ENCODE measurements at regions not wholly inside any gene's neighbourhood (a gene's known extent, or its start where the extent isn't known, plus 50 kb on each side); places are given as distances from the start of the nearest gene placed in this dataset.

GRCh38 chr6:168223755-168224154, 95.8 kb downstream of the DACT2 start:
- Histone ChIP-seq H4K20me1 (ENCODE audit: insufficient read depth, low read length) (no peaks in the 10 kb centered on the region), H3K27me3 (ENCODE audit: low read depth, low read length) (peaks cover 46% of the 10 kb centered on the region), H3K4me2 (ENCODE audit: low read length) (no peak overlapping the region), H3K9ac (ENCODE audit: low read length) (no peak overlapping the region), H2AFZ (ENCODE audit: low read depth, low read length) (no peak overlapping the region), H3K9me3 (ENCODE audit: insufficient read depth, low read length) (no peaks in the 10 kb centered on the region), H3K27ac (ENCODE audit: low read length) (no peak overlapping the region), H3K4me1 (ENCODE audit: low read length) (peaks cover 11% of the 10 kb centered on the region), H3K79me2 (ENCODE audit: low read length) (no peaks in the 10 kb centered on the region), H3K36me3 (replicated peaks; ENCODE audit: low read depth, low read length) (no peaks in the 10 kb centered on the region), H3K4me3 (ENCODE audit: low read length) (no peak overlapping the region)
- TF ChIP-seq EZH2phosphoT487 (IDR thresholded peaks at IDR 0.05; ENCODE audit: low read depth) = no peak
- TF ChIP-seq CTCF (IDR thresholded peaks at IDR 0.05; ENCODE audit: low read depth, low read length) = no peak

GRCh38 chr6:168223150-168223549, 96.4 kb downstream of the DACT2 start:
- Histone ChIP-seq H3K79me2 (ENCODE audit: low read length) (no peaks in the 10 kb centered on the region), H3K9me3 (ENCODE audit: insufficient read depth, low read length) (no peaks in the 10 kb centered on the region), H3K4me3 (ENCODE audit: low read length) (no peak overlapping the region), H3K27me3 (ENCODE audit: low read depth, low read length) (peaks cover 47% of the 10 kb centered on the region), H3K4me1 (ENCODE audit: low read length) (peaks cover 15% of the 10 kb centered on the region), H3K4me2 (ENCODE audit: low read length) (no peak overlapping the region), H2AFZ (ENCODE audit: low read depth, low read length) (no peak overlapping the region), H3K9ac (ENCODE audit: low read length) (no peak overlapping the region), H3K27ac (ENCODE audit: low read length) (no peak overlapping the region), H3K36me3 (replicated peaks; ENCODE audit: low read depth, low read length) (no peaks in the 10 kb centered on the region), H4K20me1 (ENCODE audit: insufficient read depth, low read length) (no peaks in the 10 kb centered on the region)
- TF ChIP-seq EZH2phosphoT487 (IDR thresholded peaks at IDR 0.05; ENCODE audit: low read depth) (no peak), CTCF (IDR thresholded peaks at IDR 0.05; ENCODE audit: low read depth, low read length) (no peak)

DNA sequence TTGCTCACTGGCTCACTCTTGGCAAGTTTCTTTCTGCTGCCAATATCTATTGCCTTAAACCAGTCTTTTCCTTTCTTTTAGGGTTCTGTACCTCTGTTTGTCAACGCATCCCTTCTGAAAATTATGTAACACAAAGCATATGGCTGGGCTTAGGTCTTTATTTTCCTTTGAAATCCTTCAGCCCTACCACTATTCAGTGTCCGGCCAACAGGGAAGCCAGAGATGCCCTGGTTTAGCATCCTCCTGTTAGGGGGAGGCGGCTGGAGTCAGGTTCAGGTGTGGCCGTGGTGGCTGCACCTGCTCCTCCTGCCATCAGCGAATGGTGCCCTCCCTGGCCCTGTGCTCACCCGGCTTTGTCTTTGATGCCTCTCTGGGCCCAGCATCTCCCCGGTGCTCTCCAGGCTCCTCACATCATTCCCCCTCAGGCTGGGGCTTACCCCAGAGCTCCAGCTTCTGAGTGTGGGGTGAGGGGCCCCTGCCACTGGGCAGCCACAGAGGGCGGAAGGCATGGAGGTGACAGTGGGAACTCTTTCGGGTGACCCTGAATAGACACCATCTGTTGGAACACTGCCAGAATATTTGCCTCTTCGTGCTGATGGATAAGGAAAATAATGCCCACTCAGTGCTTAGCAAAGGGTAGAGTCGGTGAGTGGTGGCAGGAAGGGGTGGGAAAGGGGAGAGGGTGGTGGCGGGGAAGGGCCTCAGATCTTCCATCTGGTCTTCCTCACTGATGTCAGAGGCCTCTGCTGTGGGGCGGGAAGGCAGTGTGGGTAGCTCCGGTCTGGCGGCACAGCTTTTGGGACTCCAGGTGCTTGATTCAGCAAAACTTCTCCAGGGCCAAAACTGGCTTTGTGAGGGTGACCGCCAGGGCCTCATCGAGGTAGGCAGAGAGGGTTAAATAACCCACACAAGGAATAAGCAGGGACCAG, 97.2 kb downstream of the DACT2 start:
- Histone ChIP-seq H3K4me3 (ENCODE audit: low read length) (no peak overlapping the region), H3K4me1 (ENCODE audit: low read length) (peaks cover 18% of the 10 kb centered on the region), H3K79me2 (ENCODE audit: low read length) (no peaks in the 10 kb centered on the region), H3K9ac (ENCODE audit: low read length) (no peak overlapping the region), H2AFZ (ENCODE audit: low read depth, low read length) (no peak overlapping the region), H3K36me3 (replicated peaks; ENCODE audit: low read depth, low read length) (no peaks in the 10 kb centered on the region), H3K27me3 (ENCODE audit: low read depth, low read length) (peaks cover 47% of the 10 kb centered on the region), H3K27ac (ENCODE audit: low read length) (no peak overlapping the region), H4K20me1 (ENCODE audit: insufficient read depth, low read length) (no peaks in the 10 kb centered on the region), H3K4me2 (ENCODE audit: low read length) (no peak overlapping the region), H3K9me3 (ENCODE audit: insufficient read depth, low read length) (no peaks in the 10 kb centered on the region)
- TF ChIP-seq CTCF (IDR thresholded peaks at IDR 0.05; ENCODE audit: low read depth, low read length) (no peak), EZH2phosphoT487 (IDR thresholded peaks at IDR 0.05; ENCODE audit: low read depth) (no peak)

DNA sequence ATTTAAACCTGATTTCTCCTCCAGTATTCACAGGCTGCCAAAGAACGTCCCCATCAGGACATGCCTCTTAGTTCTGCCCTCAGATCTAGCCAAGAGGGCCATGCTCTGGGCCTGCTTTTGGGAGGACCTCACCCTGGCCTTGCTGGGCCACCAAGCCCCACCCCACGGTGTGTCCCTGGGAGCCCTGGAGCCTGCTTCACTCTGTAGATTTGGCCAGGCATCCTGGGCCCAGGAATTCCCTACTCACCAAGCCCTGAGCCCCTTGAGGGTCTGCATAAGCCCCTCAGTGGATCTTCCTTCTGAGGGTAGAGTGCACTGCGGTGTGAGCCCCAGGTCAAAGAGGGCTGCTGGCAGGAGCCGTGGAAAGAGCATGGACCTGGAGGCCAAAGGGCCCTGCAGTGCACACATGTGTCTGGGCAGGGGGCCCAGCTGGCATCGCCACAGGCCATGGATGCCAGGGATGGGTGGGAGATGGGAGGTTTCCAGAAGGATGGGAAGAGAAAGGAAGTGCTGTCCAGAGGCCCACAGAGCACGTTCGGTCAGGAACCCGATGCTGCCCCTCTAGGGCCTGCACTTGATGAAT, 98.0 kb downstream of the DACT2 start:
- H3K27me3 ChIP-seq (ENCODE audit: low read depth, low read length) = peaks cover 42% of the 10 kb centered on the region
- no peak overlapping the region for H2AFZ ChIP-seq (ENCODE audit: low read depth, low read length)
- H3K27ac ChIP-seq (ENCODE audit: low read length) = no peak overlapping the region
- no peak overlapping the region for H3K4me3 ChIP-seq (ENCODE audit: low read length)
- no peaks in the 10 kb centered on the region for H3K9me3 ChIP-seq (ENCODE audit: insufficient read depth, low read length)
- no peak overlapping the region for H3K4me2 ChIP-seq (ENCODE audit: low read length)
- TF ChIP-seq EZH2phosphoT487 (IDR thresholded peaks at IDR 0.05; ENCODE audit: low read depth) = no peak
- no peak for TF ChIP-seq CTCF (IDR thresholded peaks at IDR 0.05; ENCODE audit: low read depth, low read length)
- no peaks in the 10 kb centered on the region for H4K20me1 ChIP-seq (ENCODE audit: insufficient read depth, low read length)
- H3K4me1 ChIP-seq (ENCODE audit: low read length) = peaks cover 18% of the 10 kb centered on the region
- no peak overlapping the region for H3K9ac ChIP-seq (ENCODE audit: low read length)
- no peaks in the 10 kb centered on the region for H3K79me2 ChIP-seq (ENCODE audit: low read length)
- H3K36me3 ChIP-seq (replicated peaks; ENCODE audit: low read depth, low read length) = no peaks in the 10 kb centered on the region
